Activated naive CD4-positive, alpha-beta T cell treated with anti-CD3 and anti-CD28 coated beads, Interleukin-2, amount 50 U/mL, for 72 hours (primary cell): ENCODE measurements at regions not wholly inside any gene's neighbourhood (a gene's known extent, or its start where the extent isn't known, plus 50 kb on each side); places are given as distances from the start of the nearest gene placed in this dataset.

Experiments used
- ATAC-seq, 2 donors: fragments of 150-1000 bp; cut with Tn5 transposase; 2 replicates each; pipeline ENCODE4 v1.10.0; 2021; ENCODE audit warnings: mild to moderate bottlenecking in 2 of 2, moderate library complexity in 2 of 2
- DNase-seq, 2 donors: peaks; one replicate each; pipeline ENCODE4 v3.0.0; 2021 to 2022; ENCODE audit warnings: low spot score in 2 of 2
- H3K27ac Mint-ChIP-seq, 2 donors: one replicate each; pipeline ENCODE4 v1.8.0; 2022; ENCODE audit warnings: mild to moderate bottlenecking in 2 of 2, mixed read lengths in 2 of 2
- H3K36me3 Mint-ChIP-seq, 2 donors: one replicate each; pipeline ENCODE4 v1.8.0; 2022; ENCODE audit warnings: mixed read lengths in 2 of 2
- H3K9me3 Mint-ChIP-seq, 2 donors: one replicate each; pipeline ENCODE4 v1.8.0; 2022; ENCODE audit warnings: mixed read lengths in 2 of 2

DNA sequence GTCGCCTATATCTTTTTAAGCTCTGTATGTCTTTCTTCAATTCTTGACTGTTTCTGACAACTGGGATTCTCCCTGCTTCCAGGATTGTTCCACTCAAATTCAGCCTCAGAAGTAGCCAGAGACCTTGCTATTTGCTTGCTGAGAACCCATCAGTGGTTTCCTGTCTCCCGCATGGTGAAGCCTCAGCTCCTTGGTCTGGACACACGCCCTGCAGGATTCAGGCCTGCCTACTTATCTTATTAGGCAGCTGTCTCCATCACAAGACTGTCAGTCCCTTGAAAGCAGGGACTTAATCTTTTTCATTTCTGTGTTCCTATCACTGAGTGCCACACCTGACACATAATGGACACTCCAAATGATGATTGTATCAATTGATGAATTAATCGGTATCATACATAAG lies 175.3 kb downstream of the PLPP3 start:
- Mint-ChIP-seq H3K36me3 (no peaks in the 10 kb centered on the region), H3K27ac (no peak overlapping the region), H3K9me3 (no peaks in the 10 kb centered on the region)
- DNase-seq, result no peak
- ATAC-seq, result no peak

DNA sequence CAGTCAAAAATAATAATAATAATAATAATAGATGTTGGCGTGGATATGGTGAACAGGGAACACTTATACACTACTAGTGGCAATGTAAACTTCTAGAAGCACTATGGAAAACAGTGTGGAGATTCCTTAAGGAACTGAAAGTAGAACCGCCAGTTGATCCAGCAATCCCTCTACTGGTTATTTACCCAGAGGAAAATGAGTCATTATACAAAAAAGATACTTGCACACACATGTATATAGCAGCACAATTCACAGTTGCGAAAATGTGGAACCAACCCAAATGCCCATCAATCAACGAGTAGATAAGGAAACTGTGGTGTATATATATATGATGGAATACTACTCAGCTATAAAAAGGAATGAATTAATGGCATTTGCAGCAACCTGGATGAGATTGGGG lies 176.0 kb downstream of the PLPP3 start:
- Mint-ChIP-seq H3K36me3 (no peaks in the 10 kb centered on the region), H3K27ac (no peak overlapping the region), H3K9me3 (no peaks in the 10 kb centered on the region)
- DNase-seq, result no peak
- ATAC-seq, result no peak

DNA sequence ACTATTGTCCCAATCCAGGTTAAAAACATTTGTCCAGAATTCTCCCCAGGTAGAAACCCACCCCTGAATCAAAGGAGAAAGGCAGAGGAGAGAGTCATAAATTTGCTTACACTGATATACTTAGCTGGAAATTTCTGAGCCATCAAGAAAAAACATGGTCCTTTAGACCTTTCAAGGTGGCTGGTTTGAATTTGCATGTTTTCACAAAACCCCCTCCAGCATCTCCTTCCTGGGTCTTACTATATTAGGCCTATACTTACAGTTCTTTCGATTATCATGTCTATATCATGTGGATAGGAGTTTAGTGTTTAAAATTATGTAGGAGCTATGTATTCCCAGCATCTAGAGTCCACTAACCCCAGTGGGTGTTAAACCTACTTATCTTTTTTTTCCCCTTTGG lies 178.2 kb downstream of the PLPP3 start:
- ATAC-seq (no peak), DNase-seq (no peak)
- H3K9me3 Mint-ChIP-seq, result peaks cover 3 to 4% of the 10 kb centered on the region in 2 donors
- H3K36me3 Mint-ChIP-seq, result no peaks in the 10 kb centered on the region
- H3K27ac Mint-ChIP-seq, result no peak overlapping the region

DNA sequence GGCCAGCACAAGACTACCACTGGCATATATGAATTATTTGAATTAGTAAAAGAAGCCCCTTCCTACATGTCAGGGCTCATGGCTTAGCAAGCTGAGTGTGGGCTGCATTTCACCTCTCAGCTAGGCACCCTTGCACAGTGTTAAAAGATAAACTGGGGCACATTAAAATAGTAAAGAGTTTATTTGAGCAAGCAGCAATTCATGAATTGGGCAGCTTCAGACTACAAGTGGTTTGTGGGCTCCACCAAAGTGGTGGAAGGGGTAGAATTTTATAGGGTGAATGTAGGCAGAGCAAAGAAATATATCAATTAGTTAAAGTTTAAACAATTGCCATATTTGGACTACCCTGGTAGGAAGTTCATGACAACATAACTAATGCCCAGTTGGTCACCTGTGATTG lies 178.8 kb downstream of the PLPP3 start:
- H3K27ac Mint-ChIP-seq, result no peak overlapping the region
- no peak for DNase-seq
- peaks cover 3 to 4% of the 10 kb centered on the region in 2 donors for H3K9me3 Mint-ChIP-seq
- H3K36me3 Mint-ChIP-seq, result no peaks in the 10 kb centered on the region
- no peak for ATAC-seq

DNA sequence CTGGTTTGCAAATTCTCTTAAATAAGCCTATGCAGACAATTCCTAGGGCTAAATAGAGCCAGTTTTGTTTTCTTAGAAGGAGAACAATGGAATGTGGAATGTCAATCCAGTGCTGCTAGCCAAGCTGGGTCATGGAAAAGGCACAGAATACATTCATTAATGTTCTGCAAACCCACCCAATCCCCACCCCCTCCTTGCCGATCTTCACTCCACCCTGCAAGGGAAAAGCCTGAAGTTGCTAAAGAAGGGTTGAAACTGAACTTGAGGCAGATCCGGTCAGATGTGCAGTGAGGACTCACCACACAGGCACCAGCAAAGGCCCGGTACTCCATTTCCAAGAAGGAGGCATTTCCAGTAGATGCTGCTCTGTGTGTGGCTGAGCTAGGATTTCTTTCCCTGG lies 179.6 kb downstream of the PLPP3 start:
- Mint-ChIP-seq H3K9me3 (peaks cover 3 to 4% of the 10 kb centered on the region in 2 donors), H3K36me3 (no peaks in the 10 kb centered on the region), H3K27ac (no peak overlapping the region)
- DNase-seq (no peak), ATAC-seq (no peak)

DNA sequence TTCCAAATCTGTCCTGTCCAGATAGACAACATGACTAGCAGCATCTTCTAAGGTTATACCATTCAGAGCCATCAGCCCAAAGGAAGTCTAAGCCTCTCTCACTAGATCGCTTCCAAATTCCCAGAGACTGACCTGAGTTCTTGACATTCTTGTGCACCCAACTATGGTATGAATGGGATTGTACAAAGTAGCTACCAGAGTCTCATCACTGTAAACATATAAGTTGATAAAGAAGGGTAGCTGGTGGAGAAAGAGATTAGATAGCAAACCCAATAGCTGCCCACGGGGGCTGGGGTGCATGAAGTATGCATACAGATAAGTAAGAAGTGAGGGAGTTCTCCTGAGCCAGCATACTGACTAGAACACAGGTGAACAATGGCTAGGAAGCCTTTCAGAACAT lies 180.0 kb downstream of the PLPP3 start:
- peaks cover 3 to 4% of the 10 kb centered on the region in 2 donors for H3K9me3 Mint-ChIP-seq
- DNase-seq (no peak), ATAC-seq (no peak)
- no peak overlapping the region for H3K27ac Mint-ChIP-seq
- H3K36me3 Mint-ChIP-seq, result no peaks in the 10 kb centered on the region

DNA sequence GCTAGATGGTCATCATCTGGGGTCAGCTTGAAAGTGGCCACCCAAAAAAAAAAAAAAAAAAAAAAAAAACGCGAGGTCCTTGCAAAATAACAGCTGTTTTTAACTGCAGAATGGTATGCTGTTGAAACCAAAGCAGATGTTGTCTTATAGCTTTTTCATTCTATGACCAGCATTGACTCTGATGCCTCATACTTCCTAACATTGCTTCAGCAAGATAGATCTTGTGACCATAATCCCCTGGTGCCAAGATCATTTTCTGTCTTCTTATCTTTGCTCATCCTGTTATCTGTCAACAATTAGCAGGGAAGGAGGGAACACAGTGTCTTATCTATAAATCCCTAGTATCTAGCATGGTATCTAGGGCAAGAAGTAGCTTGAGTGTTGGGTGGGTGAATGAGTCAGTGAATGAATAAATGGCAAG lies 181.5 kb downstream of the PLPP3 start:
- Mint-ChIP-seq H3K9me3 (peaks cover 3 to 4% of the 10 kb centered on the region in 2 donors), H3K27ac (no peak overlapping the region), H3K36me3 (no peaks in the 10 kb centered on the region)
- ATAC-seq (no peak), DNase-seq (no peak)

DNA sequence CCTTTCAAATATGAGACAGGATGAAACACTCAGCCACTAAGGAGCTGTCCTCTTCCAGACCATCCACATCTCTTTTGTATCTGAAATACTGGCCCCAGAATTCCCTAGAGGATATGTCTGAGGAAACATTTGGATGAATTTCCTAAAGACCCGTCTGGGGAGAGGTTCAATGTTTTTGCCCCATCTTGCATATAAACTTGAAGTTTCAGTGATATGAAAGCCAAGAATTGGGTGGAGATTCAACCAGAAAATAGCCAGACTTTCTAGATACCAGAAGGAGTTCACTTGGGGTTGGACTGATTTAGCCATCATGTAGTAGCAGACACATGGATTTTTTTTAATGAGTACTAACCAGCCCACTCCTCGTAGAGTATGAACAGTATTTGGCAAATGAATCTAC lies 182.0 kb downstream of the PLPP3 start:
- DNase-seq (no peak), ATAC-seq (no peak)
- H3K9me3 Mint-ChIP-seq, result peaks cover 3 to 4% of the 10 kb centered on the region in 2 donors
- H3K27ac Mint-ChIP-seq, result no peak overlapping the region
- no peaks in the 10 kb centered on the region for H3K36me3 Mint-ChIP-seq

DNA sequence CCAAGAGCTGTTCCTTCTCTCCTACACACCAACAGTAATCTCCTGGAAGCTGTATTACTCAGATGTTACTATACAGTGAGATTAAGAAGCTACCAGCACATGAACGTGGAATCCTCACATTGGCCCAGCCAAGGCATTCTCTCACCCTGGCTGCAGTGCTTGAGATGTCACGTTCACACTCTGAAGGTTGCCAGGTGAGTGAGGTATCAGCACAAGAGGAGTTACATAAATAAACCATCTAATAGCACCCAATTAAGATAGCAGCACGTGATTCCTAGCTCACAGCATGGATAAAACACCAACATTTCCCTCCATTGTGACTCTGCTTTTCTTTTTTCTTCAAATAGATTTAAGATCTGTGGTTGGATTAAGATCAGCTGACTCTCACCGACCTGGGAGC lies 182.8 kb downstream of the PLPP3 start:
- Mint-ChIP-seq H3K36me3 (no peaks in the 10 kb centered on the region), H3K9me3 (peaks cover 3 to 4% of the 10 kb centered on the region in 2 donors), H3K27ac (no peak overlapping the region)
- no peak for ATAC-seq
- no peak for DNase-seq

DNA sequence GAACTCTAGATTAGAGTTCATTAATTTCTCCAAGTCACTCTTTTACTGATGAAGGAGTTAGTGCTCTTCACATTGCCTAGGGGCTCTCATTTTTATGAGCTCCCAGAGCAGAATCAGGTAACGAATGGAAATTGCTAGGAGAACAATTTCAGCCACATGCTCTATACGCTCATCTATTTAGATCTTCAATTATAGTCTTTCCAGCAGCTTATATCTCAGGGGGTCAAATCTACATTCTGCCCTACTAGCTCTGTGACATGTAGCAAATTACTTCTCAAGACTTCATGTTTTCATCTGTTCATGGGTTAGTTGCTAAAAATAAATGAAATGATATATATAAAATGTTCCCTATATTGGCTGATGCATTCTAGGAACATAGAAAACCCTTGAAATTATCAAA lies 183.6 kb downstream of the PLPP3 start:
- ATAC-seq (no peak), DNase-seq (no peak)
- no peaks in the 10 kb centered on the region for H3K36me3 Mint-ChIP-seq
- H3K27ac Mint-ChIP-seq, result no peak overlapping the region
- peaks cover 3 to 4% of the 10 kb centered on the region in 2 donors for H3K9me3 Mint-ChIP-seq

DNA sequence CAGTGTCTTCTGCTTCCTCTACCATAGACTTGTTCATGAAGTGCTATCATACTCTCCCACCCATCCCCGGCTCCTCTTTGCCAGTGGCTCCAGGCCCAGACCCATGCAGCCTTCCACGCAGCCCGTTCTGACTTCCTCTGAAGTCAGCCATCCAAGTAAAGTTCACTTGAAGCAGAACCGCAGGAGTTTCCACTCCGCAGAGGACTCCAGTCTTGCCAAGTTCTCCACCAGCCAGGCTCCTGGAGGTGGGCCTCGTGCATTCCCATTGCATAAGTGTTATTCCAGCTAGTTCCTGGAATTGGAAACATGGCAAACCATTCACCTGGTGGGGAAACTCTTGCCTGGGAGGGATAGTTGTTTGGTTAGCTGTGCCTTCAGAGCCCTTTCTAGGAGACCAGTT lies 185.1 kb downstream of the PLPP3 start:
- H3K27ac Mint-ChIP-seq, result no peak overlapping the region
- H3K9me3 Mint-ChIP-seq, result peaks cover 3 to 4% of the 10 kb centered on the region in 2 donors
- H3K36me3 Mint-ChIP-seq, result no peaks in the 10 kb centered on the region

DNA sequence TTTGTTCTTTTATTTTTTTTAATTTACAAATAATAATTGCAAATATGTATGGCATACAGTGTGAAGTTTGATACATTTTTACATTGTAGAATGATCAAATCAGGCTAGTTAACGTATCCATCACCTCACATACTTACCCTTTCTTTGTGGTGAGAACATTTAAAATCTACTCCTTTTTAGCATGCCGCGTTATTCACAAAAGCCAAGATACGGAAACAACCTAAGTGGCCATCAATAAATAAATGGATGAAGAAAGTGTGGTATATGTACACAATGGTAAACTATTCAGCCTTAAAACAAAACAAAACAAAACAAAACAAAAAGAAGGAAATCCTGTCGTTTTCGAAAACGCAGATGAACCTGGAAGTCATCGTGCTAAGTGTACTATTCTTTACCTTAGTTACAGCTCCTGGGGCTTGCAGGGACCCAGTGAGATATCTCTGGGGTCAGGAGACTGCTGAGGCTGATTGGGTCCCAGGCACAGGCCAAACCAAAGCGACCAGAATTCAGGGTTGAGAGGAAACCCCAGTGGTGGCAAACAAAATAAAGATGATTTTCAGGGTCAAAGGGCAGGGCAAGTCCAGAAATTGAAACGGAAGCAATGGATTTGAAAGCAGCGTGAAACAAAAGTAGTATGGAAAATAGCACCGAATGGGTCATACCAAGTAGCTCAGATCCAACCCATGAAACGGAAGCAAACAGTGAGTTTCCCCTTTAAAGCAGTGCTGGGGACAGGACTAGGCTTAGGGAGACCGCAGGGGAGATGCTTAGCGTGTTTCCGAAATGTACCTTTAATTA lies 188.2 kb downstream of the PLPP3 start:
- Mint-ChIP-seq H3K9me3 (no peaks in the 10 kb centered on the region), H3K27ac (no peak overlapping the region), H3K36me3 (no peaks in the 10 kb centered on the region)
- ATAC-seq (no peak), DNase-seq (no peak)

More for the DNA sequence above, 185.1 kb downstream of the PLPP3 start:
- ATAC-seq (no peak), DNase-seq (no peak)

DNA sequence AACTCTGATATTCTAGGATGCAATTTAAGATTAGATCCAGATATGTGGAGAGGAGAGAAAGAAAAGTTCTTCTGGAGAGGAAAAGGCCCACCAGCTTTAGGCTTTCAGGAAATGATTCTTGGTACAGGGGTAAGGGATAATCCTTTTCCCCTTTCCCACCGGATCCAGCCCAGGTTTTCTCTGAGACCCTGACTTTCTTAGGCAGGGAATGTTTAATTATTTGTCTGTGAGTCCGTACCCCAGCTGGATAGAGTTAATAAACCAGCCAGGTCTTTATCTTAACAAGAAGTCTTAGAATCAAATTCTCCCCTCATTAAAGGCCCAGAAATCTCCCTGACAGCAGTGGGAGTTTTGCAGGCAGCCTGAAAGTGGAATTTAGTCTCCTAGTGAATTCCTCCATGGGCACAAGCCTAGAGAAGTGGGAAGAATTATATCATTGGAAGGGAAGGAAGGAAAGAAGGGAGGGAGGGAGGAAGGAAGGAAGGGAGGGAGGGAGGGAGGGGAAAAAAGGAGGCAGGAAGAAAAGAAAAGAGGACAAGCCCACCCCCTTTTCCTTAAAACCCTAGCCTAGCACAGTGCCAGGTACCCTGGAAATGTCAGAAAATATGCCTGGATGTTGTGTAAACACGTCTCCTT lies 189.0 kb downstream of the PLPP3 start:
- ATAC-seq, result no peak
- H3K36me3 Mint-ChIP-seq, result no peaks in the 10 kb centered on the region
- H3K9me3 Mint-ChIP-seq, result no peaks in the 10 kb centered on the region
- no peak for DNase-seq
- H3K27ac Mint-ChIP-seq, result no peak overlapping the region

DNA sequence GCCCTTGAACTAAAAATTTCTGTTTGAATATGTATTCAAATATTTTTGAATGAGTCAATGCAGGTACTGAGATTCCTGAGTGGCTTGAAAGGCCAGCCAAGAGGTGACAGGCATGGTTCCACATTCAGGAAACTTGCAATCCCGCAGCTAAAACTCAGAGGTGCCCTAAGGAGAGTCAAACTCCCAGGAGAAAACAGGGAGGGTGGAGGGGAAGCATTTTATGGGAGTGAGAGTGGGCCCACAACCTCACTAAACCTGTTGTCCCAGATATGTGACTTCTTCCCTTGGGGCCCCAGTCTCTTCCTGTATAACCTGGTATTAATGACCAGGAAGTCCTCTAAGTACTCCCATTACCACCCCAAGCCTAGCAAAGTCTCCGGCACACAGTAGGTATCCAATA lies 189.6 kb downstream of the PLPP3 start:
- ATAC-seq (no peak), DNase-seq (no peak)
- H3K27ac Mint-ChIP-seq, result no peak overlapping the region
- no peaks in the 10 kb centered on the region for H3K36me3 Mint-ChIP-seq
- H3K9me3 Mint-ChIP-seq, result no peaks in the 10 kb centered on the region

DNA sequence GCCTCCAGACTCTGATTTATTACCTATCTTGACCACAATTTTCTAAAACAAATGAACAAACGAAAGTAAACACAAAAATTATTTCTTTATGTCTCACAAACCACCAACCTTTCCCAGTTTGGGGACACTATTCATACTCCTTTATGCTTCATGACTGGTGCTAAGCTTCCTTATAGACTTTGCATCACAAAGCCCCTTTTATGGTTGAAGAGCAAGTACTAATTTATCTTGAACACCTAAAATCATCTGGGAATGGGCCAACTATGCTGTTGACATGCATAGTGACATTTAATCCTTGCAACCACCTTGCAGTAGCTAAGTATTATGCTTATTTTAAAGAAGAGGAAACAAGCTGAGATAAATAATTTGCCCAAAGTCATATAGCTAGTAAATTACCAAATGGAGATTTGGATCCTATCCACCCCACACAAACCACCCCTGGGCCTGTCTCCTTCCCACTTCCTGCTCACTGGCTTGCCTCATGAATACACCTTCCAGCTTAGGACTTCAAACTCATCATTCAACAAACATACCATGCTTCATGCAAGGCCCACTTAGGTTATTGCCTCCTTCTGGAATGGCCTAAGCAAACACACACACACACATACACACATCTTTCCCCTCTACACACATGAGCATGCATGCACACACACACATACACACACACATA lies 192.2 kb downstream of the PLPP3 start:
- ATAC-seq (no peak), DNase-seq (no peak)
- Mint-ChIP-seq H3K27ac (no peak overlapping the region), H3K36me3 (no peaks in the 10 kb centered on the region), H3K9me3 (no peaks in the 10 kb centered on the region)

DNA sequence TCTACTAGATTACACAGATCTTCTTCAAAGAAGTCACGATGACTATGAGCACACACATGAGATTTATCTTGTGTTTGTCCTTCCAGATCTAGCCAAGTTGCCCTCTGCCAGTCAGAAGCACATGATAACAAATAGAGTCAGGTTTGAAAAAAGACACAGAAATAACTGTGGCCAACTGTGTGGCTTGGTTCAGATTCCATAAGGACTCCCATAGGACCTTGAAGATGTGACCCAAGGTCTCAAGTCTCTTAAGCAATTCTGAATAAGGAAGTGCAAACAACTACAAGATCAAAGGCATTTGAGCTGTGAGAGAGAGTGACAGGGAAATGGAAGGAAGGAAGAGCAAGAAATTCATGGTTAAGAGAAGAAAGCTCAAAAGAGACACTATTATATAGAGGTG lies 194.0 kb downstream of the PLPP3 start:
- H3K36me3 Mint-ChIP-seq, result no peaks in the 10 kb centered on the region
- no peak overlapping the region for H3K27ac Mint-ChIP-seq
- no peaks in the 10 kb centered on the region for H3K9me3 Mint-ChIP-seq
- ATAC-seq, result no peak
- DNase-seq, result no peak

DNA sequence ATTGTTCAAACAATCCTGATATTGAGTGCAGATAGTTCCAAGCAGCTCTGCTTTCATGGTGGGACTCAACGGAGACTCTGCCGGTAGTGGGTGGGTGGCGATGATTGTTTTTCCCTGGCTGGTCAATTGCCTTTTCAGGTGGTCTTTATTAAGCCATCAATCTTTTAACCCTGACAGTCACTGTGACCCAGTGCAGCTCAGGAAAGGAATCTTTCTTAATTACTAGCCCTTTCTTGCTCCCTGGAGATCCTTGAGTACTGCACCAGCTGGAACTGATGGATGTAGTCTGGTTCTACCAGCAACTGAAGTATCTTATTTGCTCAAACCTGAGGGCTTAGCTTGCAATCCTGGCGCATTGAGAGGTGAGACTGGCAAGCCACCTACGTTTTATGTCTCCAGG lies 196.4 kb downstream of the PLPP3 start:
- no peak for ATAC-seq
- no peak for DNase-seq
- Mint-ChIP-seq H3K36me3 (no peaks in the 10 kb centered on the region), H3K9me3 (no peaks in the 10 kb centered on the region), H3K27ac (no peak overlapping the region)

DNA sequence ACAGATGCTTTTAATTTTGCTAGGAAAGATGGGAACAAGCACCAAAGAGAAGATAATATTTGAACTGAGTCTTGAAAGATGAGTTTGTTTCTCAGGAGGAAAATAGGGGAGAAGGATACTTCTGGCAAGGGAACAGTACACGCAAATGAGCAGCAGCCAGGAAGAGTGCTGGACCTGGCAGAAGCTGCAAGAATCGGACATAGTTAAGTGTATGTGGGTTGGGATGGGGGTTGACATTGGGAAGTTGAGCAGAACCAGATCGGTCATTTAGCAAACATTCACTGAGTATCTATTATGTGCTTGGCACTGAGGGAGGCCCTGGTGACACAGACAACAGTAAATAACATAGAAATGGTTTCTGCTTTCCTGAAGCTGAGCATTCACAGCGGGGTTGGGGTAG lies 198.8 kb downstream of the PLPP3 start:
- DNase-seq (no peak), ATAC-seq (no peak)
- no peaks in the 10 kb centered on the region for H3K9me3 Mint-ChIP-seq
- H3K27ac Mint-ChIP-seq, result no peak overlapping the region
- H3K36me3 Mint-ChIP-seq, result no peaks in the 10 kb centered on the region
